Mucosa of descending colon (tissue), 3 donors: ENCODE measurements at regions not wholly inside any gene's neighbourhood (a gene's known extent, or its start where the extent isn't known, plus 50 kb on each side); places are given as distances from the start of the nearest gene placed in this dataset.
"Not testable (repeated sequence)": the region's sequence is repeated elsewhere in the genome, so short reads cannot be mapped to it uniquely, and the experiment has no call there.

Experiments
- ATAC-seq: fragments of 200-7000 bp; cut with Tn5 transposase; one replicate; pipeline ENCODE4 v1.9.1; 2020; ENCODE audit warnings: mild to moderate bottlenecking, moderate library complexity
- DNase-seq, 3 donors: peaks; one replicate each; pipeline ENCODE4 v3.0.0-alpha.2; 2020
- H3K36me3 ChIP-seq: fragments of 200-600 bp; one replicate; pipeline ENCODE4 v1.8.0; 2021; ENCODE audit warnings: low read depth, mild to moderate bottlenecking
- H3K4me1 ChIP-seq: fragments of 200-600 bp; one replicate; pipeline ENCODE4 v1.8.0; 2021; ENCODE audit warnings: low read depth, mild to moderate bottlenecking
- H3K4me3 ChIP-seq: fragments of 200-600 bp; one replicate; pipeline ENCODE4 v1.8.0; 2021; ENCODE audit warnings: mild to moderate bottlenecking
- H3K9me3 ChIP-seq: fragments of 200-600 bp; one replicate; pipeline ENCODE4 v1.8.0; 2021; ENCODE audit warnings: mild to moderate bottlenecking
- intact Hi-C, 2 donors: fragments of 100-400 bp; cut with DNase I in 1 of 2; cut with micrococcal nuclease in 1 of 2; formaldehyde crosslinking; loops; one replicate each; pipeline versions ENCODE4 v1.11.0 to v1.11.1; 2022; cut with DNase I, micrococcal nuclease
- TF ChIP-seq, protein P1 (sequence below): fragments of 200-600 bp; IDR thresholded peaks from one replicate; pipeline ENCODE4 v1.8.0; 2022; ENCODE audit warnings: antibody characterized with exemption, mild to moderate bottlenecking
- donor health status: DM: no; HTN: no; CAD: no; lungs with moderate emphysema.
- donor health status: DM: no; HTN: no; CAD: no.
- donor health status: DM: no; HTN: yes; CAD: no.

DNA sequence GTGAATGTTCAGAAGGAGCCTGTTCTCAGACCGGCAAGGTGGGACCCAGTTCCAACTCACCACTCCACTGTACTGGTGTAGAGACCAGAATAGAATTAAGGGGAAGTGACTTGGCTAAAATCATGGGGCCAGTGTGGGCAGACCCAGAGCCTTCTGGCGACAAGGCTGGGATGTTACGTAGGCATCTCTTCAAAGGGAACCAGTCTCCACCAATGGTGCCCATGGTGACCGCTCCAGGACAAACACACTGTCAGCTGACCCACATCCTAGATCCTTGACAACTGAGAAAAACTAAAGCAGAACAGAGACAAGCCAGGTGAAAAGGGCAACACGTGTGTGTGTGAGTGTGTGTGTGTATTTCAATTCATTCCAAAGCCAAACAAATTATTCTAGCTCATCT is 321.7 kb upstream of the FRG2C start:
- Histone ChIP-seq H3K4me3 (no peak overlapping the region), H3K36me3 (no peaks in the 10 kb centered on the region), H3K9me3 (no peaks in the 10 kb centered on the region), H3K4me1 (no peaks in the 10 kb centered on the region)
- ATAC-seq (no peak), DNase-seq (no peak)
- TF ChIP-seq, protein P1, sequence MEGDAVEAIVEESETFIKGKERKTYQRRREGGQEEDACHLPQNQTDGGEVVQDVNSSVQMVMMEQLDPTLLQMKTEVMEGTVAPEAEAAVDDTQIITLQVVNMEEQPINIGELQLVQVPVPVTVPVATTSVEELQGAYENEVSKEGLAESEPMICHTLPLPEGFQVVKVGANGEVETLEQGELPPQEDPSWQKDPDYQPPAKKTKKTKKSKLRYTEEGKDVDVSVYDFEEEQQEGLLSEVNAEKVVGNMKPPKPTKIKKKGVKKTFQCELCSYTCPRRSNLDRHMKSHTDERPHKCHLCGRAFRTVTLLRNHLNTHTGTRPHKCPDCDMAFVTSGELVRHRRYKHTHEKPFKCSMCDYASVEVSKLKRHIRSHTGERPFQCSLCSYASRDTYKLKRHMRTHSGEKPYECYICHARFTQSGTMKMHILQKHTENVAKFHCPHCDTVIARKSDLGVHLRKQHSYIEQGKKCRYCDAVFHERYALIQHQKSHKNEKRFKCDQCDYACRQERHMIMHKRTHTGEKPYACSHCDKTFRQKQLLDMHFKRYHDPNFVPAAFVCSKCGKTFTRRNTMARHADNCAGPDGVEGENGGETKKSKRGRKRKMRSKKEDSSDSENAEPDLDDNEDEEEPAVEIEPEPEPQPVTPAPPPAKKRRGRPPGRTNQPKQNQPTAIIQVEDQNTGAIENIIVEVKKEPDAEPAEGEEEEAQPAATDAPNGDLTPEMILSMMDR: no peak
- intact Hi-C loops: no loop called here

DNA sequence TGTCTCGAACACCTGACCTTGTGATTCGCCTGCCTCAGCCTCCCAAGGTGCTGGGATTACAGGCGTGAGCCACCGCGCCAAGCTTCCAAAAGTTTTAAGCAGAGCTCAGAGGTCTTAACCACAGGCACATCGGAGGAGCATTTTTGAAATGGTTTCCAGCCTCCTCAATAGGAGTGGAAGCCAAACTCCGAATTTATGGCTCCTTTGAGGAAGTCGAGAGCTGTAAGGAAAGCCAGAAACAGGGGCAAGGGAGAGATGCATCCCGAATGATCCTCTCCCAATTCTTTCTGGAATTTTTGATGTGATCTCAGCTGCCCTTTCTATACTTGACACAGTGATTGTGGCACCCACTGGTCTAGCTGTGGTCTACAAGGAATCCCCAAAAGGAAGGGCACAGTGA is 313.6 kb upstream of the FRG2C start:
- intact Hi-C loops, H3K4me3 ChIP-seq, H3K36me3 ChIP-seq, ATAC-seq, H3K9me3 ChIP-seq, H3K4me1 ChIP-seq, DNase-seq: not testable (repeated sequence)

DNA sequence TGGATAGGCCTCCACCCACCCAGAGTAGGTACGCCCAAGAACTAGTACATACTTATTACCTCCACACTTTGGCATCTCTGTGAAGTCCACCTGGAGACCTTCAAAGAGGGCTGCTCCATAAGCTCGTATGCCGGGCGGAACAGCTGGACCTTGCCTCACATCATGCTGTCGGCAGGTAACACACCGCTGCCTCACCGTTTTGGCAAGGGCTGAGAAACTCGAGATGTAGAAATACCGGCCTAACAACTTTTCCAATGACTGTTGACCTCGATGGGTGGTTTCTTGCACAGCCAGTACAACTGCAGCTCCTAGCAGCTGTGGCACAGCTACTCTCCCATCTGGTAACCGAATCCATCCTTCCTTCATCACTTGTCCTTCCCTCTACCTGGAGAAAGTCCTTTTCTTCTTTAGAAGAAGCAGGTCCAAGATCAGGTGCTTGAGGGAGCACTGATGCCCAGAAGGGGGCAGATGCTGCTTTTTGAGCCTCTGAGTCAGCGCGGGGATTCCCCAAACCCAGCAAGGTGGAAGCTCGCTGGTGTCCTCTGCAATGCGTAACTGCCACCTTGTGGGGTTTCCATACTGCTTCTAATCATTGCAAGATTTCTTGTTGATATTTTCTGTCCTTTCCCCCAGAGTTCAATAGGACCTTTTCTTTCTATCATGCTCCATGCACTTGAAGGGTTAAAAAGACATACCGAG is 301.9 kb upstream of the FRG2C start:
- ATAC-seq, H3K4me1 ChIP-seq, H3K9me3 ChIP-seq, H3K36me3 ChIP-seq, H3K4me3 ChIP-seq, intact Hi-C loops: not testable (repeated sequence)
- peak in 2 of 3 donors; percentile 66 to 77 for DNase-seq

DNA sequence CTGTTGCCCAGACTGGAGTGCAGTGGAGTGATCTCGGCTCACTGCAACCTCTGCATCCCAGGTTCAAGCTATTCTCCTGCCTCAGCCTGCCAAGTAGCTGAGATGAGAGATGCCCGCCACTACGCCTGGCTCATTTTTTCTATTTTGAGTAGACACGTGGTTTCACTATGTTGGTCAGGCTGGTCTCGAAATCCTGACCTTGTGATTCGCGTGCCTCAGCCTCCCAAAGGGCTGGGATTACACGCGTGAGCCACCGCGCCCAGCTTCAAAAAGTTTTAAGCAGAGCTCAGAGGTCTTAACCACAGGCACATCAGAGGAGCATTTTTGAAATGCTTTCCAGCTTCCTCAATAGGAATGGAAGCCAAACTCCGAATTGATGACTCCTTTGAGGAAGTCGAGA is 291.2 kb upstream of the FRG2C start:
- H3K4me3 ChIP-seq, H3K9me3 ChIP-seq, DNase-seq, intact Hi-C loops, H3K36me3 ChIP-seq, ATAC-seq, H3K4me1 ChIP-seq: not testable (repeated sequence)

DNA sequence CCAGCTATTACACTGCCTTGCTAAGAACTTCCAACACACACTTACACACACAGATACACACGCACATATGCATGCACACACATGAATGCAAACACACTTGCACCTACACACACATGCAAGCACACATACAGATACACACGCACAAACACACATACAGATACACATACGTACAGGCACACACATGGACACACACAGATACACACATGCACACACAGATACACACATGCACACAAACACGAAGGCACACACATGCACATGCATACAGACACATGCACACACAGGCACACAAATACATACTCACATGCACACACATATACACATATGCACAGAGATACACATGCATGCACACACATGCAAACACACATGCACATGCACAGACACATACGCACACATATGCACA is 284.3 kb upstream of the FRG2C start:
- H3K4me3 ChIP-seq, ATAC-seq, H3K36me3 ChIP-seq, intact Hi-C loops, H3K9me3 ChIP-seq, DNase-seq, H3K4me1 ChIP-seq: not testable (repeated sequence)

DNA sequence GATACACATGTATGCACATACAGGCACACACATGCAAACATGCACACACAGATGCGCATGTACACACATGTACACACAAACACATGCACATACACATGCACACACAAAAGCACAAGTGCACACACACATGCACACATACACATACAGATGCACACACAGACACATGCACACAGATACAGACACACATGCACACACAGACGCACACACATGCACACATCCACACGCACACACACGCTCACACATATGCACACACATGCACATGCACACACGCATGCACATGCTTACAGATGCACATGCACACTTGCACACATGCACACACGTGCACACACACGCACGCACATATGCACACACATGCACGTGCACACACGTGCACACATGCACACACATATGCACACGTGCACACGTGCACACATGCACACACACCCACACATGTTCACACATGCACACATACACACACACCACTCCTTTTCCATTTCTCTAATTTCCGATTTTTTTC is 283.8 kb upstream of the FRG2C start:
- H3K36me3 ChIP-seq: no peaks in the 10 kb centered on the region
- H3K9me3 ChIP-seq: no peaks in the 10 kb centered on the region
- intact Hi-C loops: no loop called here
- TF ChIP-seq, protein P1: no peak
- ATAC-seq (no peak), DNase-seq (no peak)
- no peaks in the 10 kb centered on the region for H3K4me1 ChIP-seq
- H3K4me3 ChIP-seq: no peak overlapping the region

DNA sequence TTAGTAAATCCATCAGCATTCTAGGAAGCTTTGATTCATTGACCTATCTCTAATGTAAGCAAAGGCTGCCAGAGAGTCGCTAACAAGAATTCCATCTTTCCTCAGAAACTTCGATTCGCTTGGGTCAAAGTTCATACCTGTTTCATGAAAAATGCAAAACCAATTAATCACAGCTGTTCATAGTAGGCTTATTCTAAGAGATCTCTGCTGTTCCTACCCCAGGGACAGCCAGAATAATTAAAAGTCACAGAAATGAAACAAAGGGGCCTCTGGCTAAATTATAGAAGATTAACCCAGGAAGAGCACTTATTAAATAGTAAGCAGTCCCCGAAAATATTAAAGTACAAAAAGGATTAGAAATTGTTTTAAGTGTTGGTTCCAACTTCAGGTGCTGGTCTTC is 280.1 kb upstream of the FRG2C start:
- H3K36me3 ChIP-seq, H3K9me3 ChIP-seq, DNase-seq, ATAC-seq, intact Hi-C loops, H3K4me3 ChIP-seq, H3K4me1 ChIP-seq: not testable (repeated sequence)

DNA sequence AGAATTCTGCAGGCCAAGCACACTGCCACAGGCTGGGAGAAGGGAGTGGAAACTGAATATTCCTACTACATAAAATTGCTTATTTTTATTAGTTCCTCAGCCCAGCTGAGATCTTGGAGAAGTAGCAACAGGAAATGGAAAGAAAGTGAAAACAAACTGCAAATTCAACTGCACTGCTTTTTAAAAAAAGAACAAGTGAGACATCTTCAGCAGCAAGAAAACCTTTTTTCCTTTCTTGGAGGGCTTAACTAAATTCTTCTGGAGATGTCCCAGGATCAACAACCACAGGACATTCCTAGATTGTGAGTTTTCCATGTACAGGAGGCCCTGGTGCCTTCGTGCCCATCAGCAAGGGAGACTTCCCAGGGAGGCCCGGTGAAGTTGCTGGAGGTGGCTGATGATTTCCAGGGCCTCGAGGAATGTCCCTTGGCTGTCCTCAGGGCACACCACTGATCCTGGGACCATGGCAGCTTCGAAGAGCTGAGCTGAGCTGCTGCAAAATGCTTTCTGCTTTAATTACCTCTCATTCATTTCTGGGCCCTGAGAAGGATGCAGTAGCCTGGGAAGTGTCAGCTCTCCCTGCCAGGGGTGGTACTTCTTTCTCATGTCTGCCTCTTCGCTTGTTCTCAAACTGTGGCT is 275.5 kb upstream of the FRG2C start:
- H3K4me3 ChIP-seq, DNase-seq, H3K9me3 ChIP-seq, ATAC-seq, H3K36me3 ChIP-seq, intact Hi-C loops, H3K4me1 ChIP-seq: not testable (repeated sequence)

DNA sequence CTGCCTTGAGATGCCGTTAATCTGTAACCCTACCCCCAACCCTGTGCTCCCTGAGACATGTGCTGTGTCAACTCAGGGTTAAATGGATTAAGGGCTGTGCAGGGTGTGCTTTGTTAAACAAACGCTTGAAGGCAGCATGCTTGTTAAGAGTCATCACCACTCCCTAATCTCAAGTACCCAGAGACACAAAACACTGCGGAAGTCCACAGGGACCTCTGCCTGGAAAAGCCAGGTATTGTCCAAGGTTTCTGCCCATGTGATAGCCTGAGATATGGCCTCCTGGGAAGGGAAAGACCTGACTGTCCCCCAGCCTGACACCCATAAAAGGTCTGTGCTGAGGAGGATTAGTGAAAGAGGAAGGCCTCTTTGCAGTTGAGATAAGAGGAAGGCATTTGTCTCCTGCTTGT is 270.8 kb upstream of the FRG2C start:
- ATAC-seq, H3K36me3 ChIP-seq, H3K4me3 ChIP-seq, intact Hi-C loops, H3K9me3 ChIP-seq, H3K4me1 ChIP-seq: not testable (repeated sequence)
- DNase-seq: peak in 1 of 3 donors; percentile 9

DNA sequence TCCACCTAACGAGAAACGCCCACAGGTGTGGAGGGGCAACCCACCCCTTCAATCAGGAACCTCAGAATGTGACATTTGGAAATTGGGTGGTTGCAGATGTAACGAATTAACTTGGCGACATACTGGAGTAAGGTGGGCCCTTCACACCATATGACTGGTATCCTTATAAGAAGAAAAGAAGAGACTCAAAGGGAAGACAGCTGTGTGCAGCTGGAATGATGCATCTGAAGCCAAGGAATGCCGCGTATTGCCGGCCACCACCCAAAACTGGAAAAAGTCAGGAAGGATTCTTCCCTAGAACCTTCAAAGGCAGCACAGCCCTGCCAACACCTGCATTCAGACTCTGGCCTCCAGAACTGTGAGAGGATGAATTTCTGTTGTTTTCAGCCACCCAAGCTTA is 270.0 kb upstream of the FRG2C start:
- H3K36me3 ChIP-seq, intact Hi-C loops, ATAC-seq, H3K4me3 ChIP-seq, DNase-seq, H3K9me3 ChIP-seq, H3K4me1 ChIP-seq: not testable (repeated sequence)

DNA sequence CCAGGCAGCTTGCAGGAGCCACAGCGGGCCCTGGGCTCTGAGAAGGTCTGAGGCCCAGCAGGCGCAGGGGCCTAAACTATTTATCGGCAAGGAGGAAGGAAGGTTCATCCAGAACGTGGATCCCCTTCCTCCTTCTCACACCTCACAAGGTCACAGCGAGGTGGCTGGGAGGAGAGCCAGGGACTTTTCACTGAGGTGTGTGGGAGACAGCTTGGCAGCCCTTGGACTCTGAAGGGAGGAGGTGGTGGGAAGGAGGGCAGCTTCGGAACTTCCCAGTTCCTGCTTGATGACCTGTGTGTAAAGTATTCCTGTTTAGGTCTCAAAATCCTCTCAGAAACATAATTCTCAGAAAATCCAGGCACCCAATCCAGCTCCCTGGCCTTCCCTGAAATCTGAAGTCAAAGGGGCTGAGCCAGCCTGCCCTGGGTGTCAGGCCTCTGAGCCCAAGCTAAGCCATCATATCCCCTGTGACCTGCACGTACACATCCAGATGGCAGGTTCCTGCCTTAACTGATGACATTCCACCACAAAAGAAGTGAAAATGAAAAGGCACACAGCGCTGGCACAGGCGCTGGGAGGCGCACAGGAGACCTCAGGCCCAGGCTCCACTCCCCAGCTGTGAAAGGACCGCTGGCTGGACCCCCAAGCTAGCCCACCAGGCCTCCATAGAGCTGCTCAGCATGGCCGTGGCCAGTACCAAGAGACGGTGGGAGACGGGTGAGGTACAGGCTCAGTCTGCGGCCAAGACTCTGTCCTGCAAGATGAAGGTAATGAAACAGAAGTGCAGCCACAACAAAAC is 269.4 kb upstream of the FRG2C start:
- DNase-seq: peak in 2 of 3 donors; percentile 9 to 43

More for the DNA sequence above, 269.4 kb upstream of the FRG2C start:
- H3K9me3 ChIP-seq, H3K4me3 ChIP-seq, ATAC-seq, intact Hi-C loops, H3K36me3 ChIP-seq, H3K4me1 ChIP-seq: not testable (repeated sequence)
